Stimulated activated naive CD8-positive, alpha-beta T cell treated with anti-CD3 and anti-CD28 coated beads, Interleukin-15, amount 100 ng/mL, for 72 hours (primary cell): ENCODE measurements at regions not wholly inside any gene's neighbourhood (a gene's known extent, or its start where the extent isn't known, plus 50 kb on each side); places are given as distances from the start of the nearest gene placed in this dataset.
"Not testable (repeated sequence)": the region's sequence is repeated elsewhere in the genome, so short reads cannot be mapped to it uniquely, and the experiment has no call there.

ENCODE experiments used
- ATAC-seq: fragments of 150-1000 bp; cut with Tn5 transposase; 2 replicates; pipeline ENCODE4 v1.10.0; 2021; ENCODE audit warnings: mild to moderate bottlenecking, moderate library complexity
- DNase-seq, 2 donors: peaks; one replicate each; pipeline ENCODE4 v3.0.0; 2021 to 2022
- H3K27ac Mint-ChIP-seq, 2 donors: one replicate each; pipeline ENCODE4 v1.8.0; 2022; ENCODE audit warnings: mild to moderate bottlenecking in 2 of 2, mixed read lengths in 2 of 2, moderate library complexity in 2 of 2
- H3K27me3 Mint-ChIP-seq: one replicate; pipeline ENCODE4 v1.8.0; 2022; ENCODE audit warnings: mixed read lengths
- H3K4me1 Mint-ChIP-seq: one replicate; pipeline ENCODE4 v1.8.0; 2022; ENCODE audit warnings: mild to moderate bottlenecking, mixed read lengths
- H3K4me3 Mint-ChIP-seq, 2 donors: one replicate each; pipeline ENCODE4 v1.8.0; 2022; ENCODE audit warnings: mild to moderate bottlenecking in 2 of 2, mixed read lengths in 2 of 2, moderate library complexity in 1 of 2
- H3K9me3 Mint-ChIP-seq, 2 donors: one replicate each; pipeline ENCODE4 v1.8.0; 2022; ENCODE audit warnings: mixed read lengths in 2 of 2

DNA sequence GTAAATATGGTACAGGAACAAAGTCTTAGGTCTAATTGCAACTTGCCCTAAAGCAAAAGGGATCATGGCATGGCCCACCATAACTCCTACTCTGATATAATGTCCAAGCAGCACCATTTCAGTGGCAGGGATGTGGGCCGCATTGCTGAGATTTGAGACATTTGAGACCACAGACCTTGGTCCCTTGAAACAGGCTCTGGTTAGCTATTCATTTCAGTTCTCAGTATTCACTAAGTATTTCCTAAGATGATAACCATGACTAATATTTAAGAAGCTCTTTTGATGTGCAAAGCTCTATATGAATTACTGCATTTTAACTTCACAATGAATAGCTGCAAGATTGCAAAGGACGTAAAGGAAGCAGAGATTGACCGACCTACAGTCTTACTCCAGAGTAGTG is 471.0 kb downstream of the SHISA9 start:
- no peak for ATAC-seq
- no peak overlapping the region for H3K27ac Mint-ChIP-seq
- peaks cover 4 to 45% of the 10 kb centered on the region in 2 donors for H3K9me3 Mint-ChIP-seq
- H3K4me1 Mint-ChIP-seq, result no peaks in the 10 kb centered on the region
- DNase-seq, result no peak
- H3K27me3 Mint-ChIP-seq, result no peaks in the 10 kb centered on the region
- H3K4me3 Mint-ChIP-seq, result no peak overlapping the region

DNA sequence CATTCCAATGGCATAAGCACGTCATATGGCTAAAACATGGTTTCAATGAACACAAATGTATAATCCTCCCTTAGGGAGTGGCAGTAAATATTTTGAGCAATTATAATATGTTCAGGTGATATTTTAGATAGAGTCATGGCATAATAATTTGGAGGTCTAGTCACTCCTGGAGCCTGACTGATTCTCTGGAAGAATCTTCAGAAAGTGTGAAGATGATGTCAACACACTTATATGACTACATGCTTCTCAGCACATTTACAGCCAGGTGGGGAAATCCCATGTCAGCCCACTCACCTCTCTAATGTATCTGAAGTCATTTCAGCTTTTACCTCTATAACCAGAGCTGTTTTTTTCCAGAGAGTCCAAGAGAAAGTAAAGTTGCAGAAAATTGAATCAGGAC is 474.8 kb downstream of the SHISA9 start:
- ATAC-seq, result no peak
- no peaks in the 10 kb centered on the region for H3K27me3 Mint-ChIP-seq
- H3K27ac Mint-ChIP-seq, result no peak overlapping the region
- no peak overlapping the region for H3K4me3 Mint-ChIP-seq
- no peak for DNase-seq
- peaks cover 15 to 52% of the 10 kb centered on the region in 2 donors for H3K9me3 Mint-ChIP-seq
- no peaks in the 10 kb centered on the region for H3K4me1 Mint-ChIP-seq

DNA sequence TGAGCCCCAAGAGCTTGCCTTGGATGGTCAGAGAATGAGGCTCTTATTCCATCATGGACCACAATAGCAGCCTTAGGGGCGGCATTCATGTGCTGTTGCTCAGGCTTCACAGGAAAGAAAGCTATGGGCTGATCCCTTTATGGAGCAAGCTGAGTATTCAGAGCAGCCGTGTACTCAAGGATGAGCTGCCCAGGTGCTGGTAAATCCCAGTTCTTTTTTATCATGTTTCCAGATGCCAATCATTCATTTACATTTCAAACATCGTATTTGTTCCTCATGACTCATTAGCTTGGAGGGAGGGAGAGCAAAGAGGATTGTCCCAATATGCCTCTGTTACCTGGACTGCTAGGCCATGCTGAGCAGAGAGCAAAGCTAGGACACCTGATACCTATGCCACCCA is 475.7 kb downstream of the SHISA9 start:
- Mint-ChIP-seq H3K4me3 (no peak overlapping the region), H3K27ac (no peak overlapping the region), H3K27me3 (no peaks in the 10 kb centered on the region), H3K9me3 (peaks cover 17 to 44% of the 10 kb centered on the region in 2 donors), H3K4me1 (no peaks in the 10 kb centered on the region)
- ATAC-seq (no peak), DNase-seq (no peak)

DNA sequence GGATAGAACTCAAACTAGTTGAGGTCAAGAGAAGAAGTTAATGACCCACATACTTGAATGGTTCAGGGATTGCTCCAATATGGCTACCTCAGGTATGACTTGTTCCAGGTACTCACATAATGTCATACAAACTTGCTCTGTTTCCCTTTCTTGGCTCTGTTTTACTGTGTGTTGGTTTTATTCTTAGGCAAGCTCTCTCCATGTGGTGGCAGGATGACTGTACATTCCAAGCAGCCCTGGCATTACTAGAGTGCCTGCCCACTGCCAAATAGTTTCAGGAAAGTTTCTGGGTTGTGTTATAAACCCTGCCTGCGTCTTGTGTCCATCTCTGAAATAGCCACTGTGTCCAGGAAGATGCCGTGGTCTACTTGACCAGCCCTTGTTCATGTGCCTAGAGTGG is 476.8 kb downstream of the SHISA9 start:
- Mint-ChIP-seq H3K27ac (no peak overlapping the region), H3K4me1 (no peaks in the 10 kb centered on the region), H3K4me3 (no peak overlapping the region), H3K27me3 (no peaks in the 10 kb centered on the region), H3K9me3 (peaks cover 21 to 48% of the 10 kb centered on the region in 2 donors)
- no peak for DNase-seq
- no peak for ATAC-seq

DNA sequence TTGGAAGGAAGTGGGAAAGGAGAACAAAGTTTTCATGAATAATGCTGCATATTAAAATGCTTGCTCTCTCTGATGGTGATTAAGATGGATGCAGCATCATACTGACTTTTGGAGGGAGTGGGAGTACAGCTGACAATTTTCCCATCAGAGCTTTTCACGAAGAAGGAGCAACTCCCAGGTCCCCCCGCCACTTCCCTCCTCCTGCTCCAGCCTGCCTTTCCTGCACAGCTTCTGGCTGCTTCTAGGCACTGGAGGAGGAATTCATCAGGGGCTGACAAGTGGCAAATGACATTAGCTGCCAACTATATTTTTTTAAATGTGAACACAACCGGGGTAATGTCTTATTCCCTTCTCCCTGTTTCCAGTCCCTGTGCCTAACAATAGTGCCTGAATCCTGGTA is 477.9 kb downstream of the SHISA9 start:
- H3K4me1 Mint-ChIP-seq, result no peaks in the 10 kb centered on the region
- DNase-seq (no peak), ATAC-seq (no peak)
- H3K4me3 Mint-ChIP-seq, result no peak overlapping the region
- no peak overlapping the region for H3K27ac Mint-ChIP-seq
- H3K9me3 Mint-ChIP-seq, result peaks cover 22 to 48% of the 10 kb centered on the region in 2 donors
- no peaks in the 10 kb centered on the region for H3K27me3 Mint-ChIP-seq

DNA sequence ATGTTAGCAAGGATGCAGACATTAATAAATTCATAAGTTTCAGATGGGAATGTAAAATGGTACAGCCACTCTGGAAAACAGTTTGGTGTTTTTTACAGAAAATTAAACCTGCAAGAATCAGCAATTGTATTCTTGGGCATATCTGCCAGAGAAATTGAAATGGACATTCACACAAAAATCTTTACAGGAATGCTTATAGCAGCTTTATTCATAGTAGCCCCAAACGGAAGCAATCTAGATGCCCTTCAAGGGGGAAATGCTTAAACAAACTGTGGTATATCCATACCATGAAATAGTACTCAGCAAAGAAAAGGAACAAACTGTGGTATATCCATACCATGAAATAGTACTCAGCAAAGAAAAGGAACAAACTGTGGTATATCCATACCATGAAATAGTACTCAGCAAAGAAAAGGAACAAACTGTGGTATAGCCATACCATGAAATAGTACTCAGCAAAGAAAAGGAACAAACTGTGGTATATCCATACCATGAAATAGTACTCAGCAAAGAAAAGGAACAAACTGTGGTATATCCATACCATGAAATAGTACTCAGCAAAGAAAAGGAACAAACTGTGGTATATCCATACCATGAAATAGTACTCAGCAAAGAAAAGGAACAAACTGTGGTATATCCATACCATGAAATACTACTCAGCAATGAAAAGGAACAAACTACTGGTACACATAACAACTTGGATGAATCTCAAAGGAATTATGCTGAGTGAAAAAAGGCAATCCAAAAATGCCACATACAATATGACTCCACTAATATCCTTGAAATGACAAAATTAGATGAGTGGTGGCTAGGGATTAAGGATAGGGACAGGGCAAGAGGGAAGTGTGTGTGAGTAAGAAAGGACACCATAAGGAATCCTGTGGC is 484.0 kb downstream of the SHISA9 start:
- H3K9me3 Mint-ChIP-seq, result peaks cover 36 to 38% of the 10 kb centered on the region in 2 donors
- not testable (repeated sequence) for H3K27ac Mint-ChIP-seq

DNA sequence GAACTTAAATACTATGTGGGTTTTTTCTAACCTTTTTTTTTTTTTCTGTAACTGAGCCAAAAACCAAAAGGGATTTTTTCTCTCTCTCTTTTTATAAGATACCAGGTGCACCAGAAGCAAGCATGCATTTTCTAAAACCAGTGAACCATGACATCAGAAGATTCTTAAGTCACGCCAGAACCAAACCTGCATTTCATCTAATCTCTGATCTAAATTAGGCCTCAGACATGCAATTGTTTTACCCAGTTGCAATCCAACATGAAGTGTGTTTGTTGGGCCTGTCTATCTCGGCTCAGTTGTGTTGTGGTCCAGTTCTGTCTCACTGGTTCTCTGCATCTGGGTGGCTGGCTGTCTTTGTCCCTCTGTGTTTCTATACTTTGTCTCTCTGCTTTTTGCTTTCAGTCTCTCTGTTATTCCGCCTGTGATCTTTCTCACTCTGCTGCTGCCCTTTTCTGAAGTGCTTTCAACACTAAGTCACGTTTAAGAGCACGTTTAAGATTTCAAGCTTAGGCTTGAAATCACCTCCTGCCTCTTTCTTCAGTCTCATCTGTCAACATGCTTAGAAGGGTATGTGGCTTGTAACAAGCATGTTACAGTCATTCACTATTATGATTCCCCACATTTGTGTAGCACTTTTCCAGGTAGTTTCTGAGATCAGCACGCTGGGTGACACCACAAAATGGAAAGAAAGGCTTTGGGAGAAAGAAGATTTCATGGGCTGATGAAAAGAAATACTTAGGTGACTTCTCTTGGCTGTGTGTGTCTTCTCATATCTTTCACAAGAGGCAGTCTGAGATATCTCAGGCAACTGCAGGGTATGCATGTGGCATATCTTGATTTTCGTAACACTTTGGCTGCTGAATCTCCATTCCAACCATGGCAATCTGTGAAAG is 488.9 kb downstream of the SHISA9 start:
- Mint-ChIP-seq H3K27ac (no peak overlapping the region), H3K4me3 (no peak overlapping the region), H3K4me1 (no peaks in the 10 kb centered on the region), H3K9me3 (peaks cover 9 to 11% of the 10 kb centered on the region in 2 donors), H3K27me3 (no peaks in the 10 kb centered on the region)
- ATAC-seq (no peak), DNase-seq (no peak)

More for the DNA sequence above, 484.0 kb downstream of the SHISA9 start:
- not testable (repeated sequence) for H3K27me3 Mint-ChIP-seq, DNase-seq, ATAC-seq, H3K4me1 Mint-ChIP-seq, H3K4me3 Mint-ChIP-seq

DNA sequence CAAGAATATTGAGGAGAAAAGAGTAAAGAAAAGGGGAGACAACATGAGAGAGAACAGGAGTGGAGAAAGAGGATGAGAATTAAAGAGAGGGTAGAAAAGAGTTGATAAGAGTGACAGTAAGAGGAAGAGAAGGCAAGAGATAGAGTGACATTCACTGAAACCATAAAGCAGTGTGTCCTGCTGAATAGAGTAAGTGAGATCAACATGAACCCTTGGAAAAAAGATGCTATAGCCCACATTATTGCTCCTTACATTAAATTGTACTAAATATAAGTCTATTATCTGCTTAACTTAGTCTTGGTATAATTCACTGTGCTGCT is 489.5 kb downstream of the SHISA9 start:
- no peaks in the 10 kb centered on the region for H3K27me3 Mint-ChIP-seq
- H3K4me3 Mint-ChIP-seq, result no peak overlapping the region
- peaks cover 4 to 7% of the 10 kb centered on the region in 2 donors for H3K9me3 Mint-ChIP-seq
- H3K4me1 Mint-ChIP-seq, result no peaks in the 10 kb centered on the region
- ATAC-seq (no peak), DNase-seq (no peak)
- no peak overlapping the region for H3K27ac Mint-ChIP-seq

DNA sequence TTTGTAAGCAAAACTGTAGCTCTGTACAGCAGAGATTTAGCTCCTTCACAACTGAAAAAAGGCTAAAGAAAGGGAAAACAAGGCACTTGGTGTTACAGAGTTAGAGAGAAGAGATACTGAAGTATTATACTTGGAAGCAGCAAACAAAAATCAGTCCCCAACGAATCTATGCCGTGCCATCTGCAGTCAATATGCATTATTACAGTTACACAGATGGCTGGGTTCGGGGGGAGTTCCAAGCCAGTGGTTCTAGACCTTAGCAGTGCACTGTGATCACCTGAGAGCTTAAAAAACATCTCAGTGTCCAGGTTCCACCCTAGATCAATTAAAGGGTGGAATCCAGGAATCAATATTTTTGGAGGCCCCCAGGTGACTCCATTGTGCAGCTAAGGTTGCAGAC is 489.9 kb downstream of the SHISA9 start:
- no peak overlapping the region for H3K4me3 Mint-ChIP-seq
- DNase-seq (no peak), ATAC-seq (no peak)
- no peaks in the 10 kb centered on the region for H3K27me3 Mint-ChIP-seq
- H3K27ac Mint-ChIP-seq, result no peak overlapping the region
- no peaks in the 10 kb centered on the region for H3K4me1 Mint-ChIP-seq
- H3K9me3 Mint-ChIP-seq, result peaks cover 0 to 4% of the 10 kb centered on the region in 2 donors

DNA sequence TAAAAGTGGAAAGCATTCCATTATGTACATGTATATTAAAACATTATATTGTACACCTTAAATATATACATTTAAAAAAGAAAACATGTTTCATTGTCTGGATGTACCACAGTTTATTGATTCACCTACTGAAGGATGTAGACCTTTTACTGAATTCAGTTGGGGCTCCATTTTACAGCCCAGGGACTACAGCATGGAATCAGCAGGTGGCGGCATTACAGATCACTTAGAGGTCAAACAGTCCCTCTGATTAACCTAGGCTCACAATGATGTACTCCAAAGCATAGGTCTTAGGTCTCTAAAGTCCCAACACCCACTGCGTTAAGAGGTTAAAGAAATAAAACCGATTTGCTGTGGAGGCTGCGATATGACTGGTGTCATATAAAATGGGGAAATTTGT is 490.9 kb downstream of the SHISA9 start:
- DNase-seq (no peak), ATAC-seq (no peak)
- Mint-ChIP-seq H3K4me3 (no peak overlapping the region), H3K9me3 (peaks cover 0 to 4% of the 10 kb centered on the region in 2 donors), H3K27me3 (no peaks in the 10 kb centered on the region), H3K4me1 (no peaks in the 10 kb centered on the region), H3K27ac (no peak overlapping the region)

DNA sequence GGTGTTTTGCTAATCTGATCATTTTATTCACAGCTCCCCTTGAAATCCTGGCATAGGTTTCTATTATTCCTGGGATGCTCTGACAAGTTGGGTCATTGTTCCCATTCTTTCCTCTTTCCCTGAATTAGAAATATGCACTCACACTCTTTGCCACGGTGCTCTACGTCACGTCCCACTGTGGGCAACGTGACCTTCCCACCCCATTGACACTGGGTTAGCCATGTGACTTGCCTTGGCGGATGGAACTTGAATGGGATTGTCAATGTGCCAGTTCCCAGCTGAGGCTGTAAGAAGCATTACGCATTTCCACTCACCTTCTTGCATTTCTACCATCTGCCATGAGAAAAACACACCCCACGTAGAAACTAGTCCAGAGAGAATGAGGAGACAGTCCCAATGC is 492.4 kb downstream of the SHISA9 start:
- no peaks in the 10 kb centered on the region for H3K9me3 Mint-ChIP-seq
- no peak overlapping the region for H3K27ac Mint-ChIP-seq
- H3K4me3 Mint-ChIP-seq, result no peak overlapping the region
- DNase-seq (no peak), ATAC-seq (no peak)
- no peaks in the 10 kb centered on the region for H3K4me1 Mint-ChIP-seq
- H3K27me3 Mint-ChIP-seq, result no peaks in the 10 kb centered on the region

DNA sequence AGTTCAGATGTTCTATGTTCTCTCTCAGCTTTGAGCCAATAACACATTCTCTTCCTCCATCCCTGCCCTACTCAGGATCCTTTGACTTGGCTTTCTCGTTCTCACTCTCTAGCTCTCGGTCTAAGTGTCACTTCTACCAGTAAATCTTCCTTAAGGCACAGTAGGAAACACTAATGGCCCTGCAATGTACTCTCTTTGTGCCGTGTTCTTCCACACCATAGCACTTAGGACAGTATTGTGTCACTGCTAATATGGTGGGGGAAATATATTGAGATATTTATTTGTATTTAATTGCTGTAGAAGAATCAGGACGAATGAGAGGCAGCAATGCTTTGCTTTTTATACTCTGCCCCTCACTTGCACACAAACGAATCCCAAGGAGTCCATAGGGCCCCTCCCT is 493.1 kb downstream of the SHISA9 start:
- no peak overlapping the region for H3K27ac Mint-ChIP-seq
- H3K4me3 Mint-ChIP-seq, result no peak overlapping the region
- H3K9me3 Mint-ChIP-seq, result no peaks in the 10 kb centered on the region
- no peaks in the 10 kb centered on the region for H3K4me1 Mint-ChIP-seq
- ATAC-seq (no peak), DNase-seq (no peak)
- no peaks in the 10 kb centered on the region for H3K27me3 Mint-ChIP-seq

DNA sequence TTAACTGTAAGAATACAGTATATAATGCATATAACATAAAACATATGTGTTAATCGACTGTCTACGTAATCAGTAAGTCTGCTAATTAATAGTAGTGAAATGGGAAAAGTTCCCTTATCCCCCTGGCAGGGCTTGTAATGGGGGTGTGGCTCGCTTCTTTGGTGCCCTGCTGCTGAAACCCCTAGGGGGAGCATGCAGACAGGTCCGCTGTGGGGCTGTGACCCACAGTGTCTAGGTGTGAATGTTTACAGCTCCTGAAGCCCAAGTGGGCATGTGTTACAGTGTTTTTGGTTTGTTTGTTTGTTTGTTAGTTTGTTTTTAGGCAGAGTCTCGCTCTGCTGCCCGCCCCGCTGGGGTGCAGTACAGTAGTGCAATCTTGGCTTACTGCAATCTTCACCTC is 495.7 kb downstream of the SHISA9 start:
- Mint-ChIP-seq H3K27ac (no peak overlapping the region), H3K9me3 (no peaks in the 10 kb centered on the region), H3K4me1 (no peaks in the 10 kb centered on the region), H3K27me3 (no peaks in the 10 kb centered on the region), H3K4me3 (no peak overlapping the region)
- DNase-seq (no peak), ATAC-seq (no peak)

DNA sequence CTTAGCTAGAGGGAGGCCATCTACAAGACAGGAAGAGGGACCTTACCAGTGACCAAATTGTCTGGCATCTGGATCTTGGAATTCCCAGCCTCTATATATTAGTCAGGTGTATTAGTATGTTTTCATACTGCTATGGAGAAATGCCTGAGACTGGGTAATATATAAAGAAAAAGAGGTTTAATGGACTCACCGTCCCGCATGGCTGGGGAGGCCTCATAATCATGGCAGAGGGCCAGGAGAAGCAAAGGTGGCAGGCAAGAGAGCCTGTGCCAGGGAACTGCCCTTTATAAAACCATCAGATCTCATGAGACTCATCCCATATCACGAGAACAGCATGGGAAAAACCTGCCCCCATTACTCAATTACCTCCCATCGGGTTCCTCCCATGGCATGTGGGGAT is 500.2 kb downstream of the SHISA9 start:
- Mint-ChIP-seq H3K4me3 (no peak overlapping the region), H3K4me1 (no peaks in the 10 kb centered on the region), H3K9me3 (peaks cover 0 to 13% of the 10 kb centered on the region in 2 donors), H3K27ac (no peak overlapping the region), H3K27me3 (no peaks in the 10 kb centered on the region)
- DNase-seq (no peak), ATAC-seq (no peak)

DNA sequence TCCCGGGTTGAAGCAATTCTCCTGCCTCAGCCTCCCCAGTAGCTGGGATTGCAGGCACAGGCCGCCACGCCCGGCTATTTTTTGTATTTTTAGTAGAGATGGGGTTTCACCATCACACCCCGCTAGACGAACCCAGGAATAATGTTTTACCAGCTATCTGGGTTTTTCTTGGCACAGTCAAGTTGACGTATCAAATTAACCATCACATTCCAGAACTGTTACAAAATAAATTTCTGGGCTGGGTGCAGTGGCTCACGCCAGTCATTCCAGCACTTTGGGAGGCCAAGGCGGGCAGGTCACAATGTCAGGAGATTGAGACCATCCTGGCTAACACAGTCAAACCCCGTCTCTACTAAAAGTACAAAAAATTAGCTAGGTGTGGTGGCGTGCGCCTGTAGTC is 501.2 kb downstream of the SHISA9 start:
- no peak for DNase-seq
- no peak for ATAC-seq
- Mint-ChIP-seq H3K27ac (no peak overlapping the region), H3K4me3 (no peak overlapping the region), H3K4me1 (no peaks in the 10 kb centered on the region), H3K27me3 (no peaks in the 10 kb centered on the region), H3K9me3 (peaks cover 0 to 13% of the 10 kb centered on the region in 2 donors)

DNA sequence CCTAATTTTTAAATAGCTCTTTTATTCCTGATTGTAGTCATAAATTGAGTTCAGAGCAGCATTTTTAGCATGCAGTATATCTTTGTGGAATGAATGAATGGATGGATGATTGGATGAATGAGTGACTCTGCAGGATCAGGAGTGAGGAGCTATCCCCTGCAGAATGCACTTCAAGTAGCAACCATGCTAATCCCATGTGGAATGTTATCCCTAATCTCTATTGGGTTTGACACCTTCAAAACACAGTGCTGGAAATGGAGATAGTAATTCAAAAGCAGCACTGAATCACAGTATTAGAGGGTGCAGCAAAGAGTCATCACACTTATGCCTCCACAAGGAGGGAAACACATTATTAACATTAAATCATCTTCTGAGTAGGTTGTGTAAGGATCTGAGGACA is 501.9 kb downstream of the SHISA9 start:
- Mint-ChIP-seq H3K27me3 (no peaks in the 10 kb centered on the region), H3K4me3 (no peak overlapping the region), H3K4me1 (no peaks in the 10 kb centered on the region), H3K27ac (no peak overlapping the region), H3K9me3 (peaks cover 0 to 13% of the 10 kb centered on the region in 2 donors)
- no peak for ATAC-seq
- no peak for DNase-seq
